Uterus (tissue), 2 donors: ENCODE measurements at regions not wholly inside any gene's neighbourhood (a gene's known extent, or its start where the extent isn't known, plus 50 kb on each side); places are given as distances from the start of the nearest gene placed in this dataset.

Source experiments
- POLR2A ChIP-seq, 2 donors: fragments of 450-650 bp; IDR thresholded peaks; one replicate each; pipeline ENCODE4 v1.6.1; 2016; ENCODE audit warnings: antibody characterized with exemption in 2 of 2, mild to moderate bottlenecking in 1 of 2, moderate library complexity in 1 of 2
- TF ChIP-seq, protein P1 (sequence below), 4 experiments: fragments of 200-600 bp in 2 of 4; fragments of 450-650 bp in 2 of 4; sonication (generic) in 2 of 4; IDR thresholded peaks; one replicate each; pipeline ENCODE4 v1.5.1; 2016 to 2019; ENCODE audit warnings: antibody characterized with exemption in 4 of 4, mild to moderate bottlenecking in 2 of 4, moderate library complexity in 1 of 4

DNA sequence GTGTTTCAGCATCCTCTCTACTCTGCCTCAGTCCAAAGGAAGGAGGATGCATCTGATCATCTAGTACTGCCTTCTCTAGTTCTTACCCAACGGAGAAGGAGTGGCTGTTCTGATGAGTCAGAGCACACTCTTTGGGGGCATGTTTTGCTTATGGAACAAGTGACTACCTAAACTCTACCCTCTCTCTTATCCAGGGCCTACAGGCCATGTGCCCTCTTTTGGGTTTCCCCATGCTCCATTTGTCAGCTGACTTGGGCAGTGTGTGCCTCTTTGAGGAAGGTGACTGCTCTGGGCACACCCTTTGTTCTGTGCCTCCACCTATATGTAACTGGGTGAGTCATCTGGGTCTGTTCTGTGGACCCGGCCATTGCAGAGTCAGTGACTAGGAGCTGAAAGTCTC lies 89.6 kb upstream of the BNC2 start:
- TF ChIP-seq, protein P1, sequence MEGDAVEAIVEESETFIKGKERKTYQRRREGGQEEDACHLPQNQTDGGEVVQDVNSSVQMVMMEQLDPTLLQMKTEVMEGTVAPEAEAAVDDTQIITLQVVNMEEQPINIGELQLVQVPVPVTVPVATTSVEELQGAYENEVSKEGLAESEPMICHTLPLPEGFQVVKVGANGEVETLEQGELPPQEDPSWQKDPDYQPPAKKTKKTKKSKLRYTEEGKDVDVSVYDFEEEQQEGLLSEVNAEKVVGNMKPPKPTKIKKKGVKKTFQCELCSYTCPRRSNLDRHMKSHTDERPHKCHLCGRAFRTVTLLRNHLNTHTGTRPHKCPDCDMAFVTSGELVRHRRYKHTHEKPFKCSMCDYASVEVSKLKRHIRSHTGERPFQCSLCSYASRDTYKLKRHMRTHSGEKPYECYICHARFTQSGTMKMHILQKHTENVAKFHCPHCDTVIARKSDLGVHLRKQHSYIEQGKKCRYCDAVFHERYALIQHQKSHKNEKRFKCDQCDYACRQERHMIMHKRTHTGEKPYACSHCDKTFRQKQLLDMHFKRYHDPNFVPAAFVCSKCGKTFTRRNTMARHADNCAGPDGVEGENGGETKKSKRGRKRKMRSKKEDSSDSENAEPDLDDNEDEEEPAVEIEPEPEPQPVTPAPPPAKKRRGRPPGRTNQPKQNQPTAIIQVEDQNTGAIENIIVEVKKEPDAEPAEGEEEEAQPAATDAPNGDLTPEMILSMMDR (IDR thresholded peaks at IDR 0.05) = no peak
- no peak for TF ChIP-seq POLR2A (IDR thresholded peaks at IDR 0.05)
